Neural cell (in vitro differentiated cells): ENCODE measurements at regions not wholly inside any gene's neighbourhood (a gene's known extent, or its start where the extent isn't known, plus 50 kb on each side); places are given as distances from the start of the nearest gene placed in this dataset.

Experiments
- H2AFZ ChIP-seq: fragments of 200-600, 300-800 bp; sonication (generic), shearing (Covaris generic); 2 replicates; pipeline ENCODE4 v1.6.0; 2014; ENCODE audit warnings: low read depth, mild to moderate bottlenecking, antibody characterized with exemption, low read length, moderate library complexity
- H3F3A ChIP-seq: fragments of 200-600 bp; shearing (Covaris generic); 2 replicates; pipeline ENCODE4 v1.6.1; 2016; ENCODE audit warnings: mild to moderate bottlenecking, moderate library complexity, mixed read lengths, antibody characterized with exemption, low read length; ENCODE audit not compliant: insufficient read depth, poor library complexity, severe bottlenecking
- H3K27ac ChIP-seq: fragments of 200-600, 300-800 bp; sonication (generic), shearing (Covaris generic); 2 replicates; pipeline ENCODE4 v1.5.1; 2014; ENCODE audit warnings: mild to moderate bottlenecking, low read length, moderate library complexity
- H3K27me3 ChIP-seq: fragments of 300-800, 200-600 bp; sonication (generic), shearing (Covaris generic); 2 replicates; pipeline ENCODE4 v1.6.0; 2014; ENCODE audit warnings: mild to moderate bottlenecking, low read depth, low read length, moderate library complexity; ENCODE audit not compliant: insufficient read depth
- H3K36me3 ChIP-seq: fragments of 300-800, 200-600 bp; sonication (generic), shearing (Covaris generic); 2 replicates; pipeline ENCODE4 v1.5.1; 2014; ENCODE audit warnings: mild to moderate bottlenecking, antibody characterized with exemption, low read length, moderate library complexity; ENCODE audit not compliant: insufficient read depth
- H3K4me2 ChIP-seq: fragments of 300-800, 200-600 bp; sonication (generic), shearing (Covaris generic); 2 replicates; pipeline ENCODE4 v1.6.0; 2014; ENCODE audit warnings: mild to moderate bottlenecking, low read length
- H3K4me3 ChIP-seq: fragments of 300-800, 200-600 bp; sonication (generic), shearing (Covaris generic); 2 replicates; pipeline ENCODE4 v1.5.1; 2014; ENCODE audit warnings: mild to moderate bottlenecking, low read length, moderate library complexity
- H3K79me2 ChIP-seq: fragments of 200-600 bp; shearing (Covaris generic); replicated peaks from 2 replicates; pipeline ENCODE4 v1.6.0; 2014; ENCODE audit warnings: mild to moderate bottlenecking, low read length, moderate library complexity; ENCODE audit not compliant: insufficient read depth
- H3K9ac ChIP-seq: fragments of 300-800, 200-600 bp; sonication (generic), shearing (Covaris generic); 2 replicates; pipeline ENCODE4 v1.6.1; 2016; ENCODE audit warnings: mild to moderate bottlenecking, low read length, mixed read lengths
- H3K9me2 ChIP-seq: fragments of 200-600 bp; shearing (Covaris generic); 2 replicates; pipeline ENCODE4 v1.6.1; 2016; ENCODE audit warnings: mild to moderate bottlenecking, low read length, mixed read lengths; ENCODE audit not compliant: insufficient read depth
- H3K9me3 ChIP-seq: fragments of 200-600, 300-800 bp; sonication (generic), shearing (Covaris generic); 2 replicates; pipeline ENCODE4 v1.6.1; 2016; ENCODE audit warnings: mild to moderate bottlenecking, mixed run types, low read length, moderate library complexity, mixed read lengths
- H4K20me1 ChIP-seq: fragments of 200-600 bp; shearing (Covaris generic); 2 replicates; pipeline ENCODE4 v1.6.1; 2016; ENCODE audit warnings: mild to moderate bottlenecking, mixed run types; ENCODE audit not compliant: insufficient read depth
- CTCF ChIP-seq: fragments of 450-650 bp; IDR thresholded peaks from 2 replicates; pipeline ENCODE4 v1.5.1; 2014; ENCODE audit warnings: antibody characterized with exemption, mild to moderate bottlenecking, moderate library complexity; ENCODE audit not compliant: poor library complexity, severe bottlenecking
- EP300 ChIP-seq: fragments of 450-650 bp; conservative IDR thresholded peaks from 2 replicates; pipeline ENCODE4 v1.6.1; 2014; ENCODE audit warnings: antibody characterized with exemption, mild to moderate bottlenecking, moderate library complexity; ENCODE audit not compliant: poor library complexity, severe bottlenecking
- EZH2 ChIP-seq: fragments of 200-600, 300-800 bp; shearing (Covaris generic), sonication (generic); IDR thresholded peaks from 2 replicates; pipeline ENCODE4 v1.6.1; 2014; ENCODE audit warnings: antibody characterized with exemption, low read length, borderline replicate concordance, mild to moderate bottlenecking; ENCODE audit not compliant: insufficient read depth, poor library complexity, severe bottlenecking
- MXI1 ChIP-seq: fragments of 450-650 bp; conservative IDR thresholded peaks from 2 replicates; pipeline ENCODE4 v1.6.1; 2014; ENCODE audit warnings: antibody characterized with exemption, mild to moderate bottlenecking; ENCODE audit not compliant: poor library complexity, severe bottlenecking
- POLR2AphosphoS5 ChIP-seq: IDR thresholded peaks from 2 replicates; pipeline ENCODE4 v1.6.1; 2012
- RAD21 ChIP-seq: fragments of 450-650 bp; conservative IDR thresholded peaks from 2 replicates; pipeline ENCODE4 v1.6.1; 2014; ENCODE audit warnings: antibody characterized with exemption, mild to moderate bottlenecking, moderate library complexity
- REST ChIP-seq: IDR thresholded peaks from 2 replicates; pipeline ENCODE4 v1.6.1; 2012; ENCODE audit warnings: borderline replicate concordance
- SMC3 ChIP-seq: fragments of 450-650 bp; conservative IDR thresholded peaks from 2 replicates; pipeline ENCODE4 v1.6.1; 2014; ENCODE audit warnings: antibody characterized with exemption, mild to moderate bottlenecking, moderate library complexity; ENCODE audit not compliant: poor library complexity
- TAF1 ChIP-seq: IDR thresholded peaks from 2 replicates; pipeline ENCODE4 v1.6.1; 2012; ENCODE audit warnings: low read depth

DNA sequence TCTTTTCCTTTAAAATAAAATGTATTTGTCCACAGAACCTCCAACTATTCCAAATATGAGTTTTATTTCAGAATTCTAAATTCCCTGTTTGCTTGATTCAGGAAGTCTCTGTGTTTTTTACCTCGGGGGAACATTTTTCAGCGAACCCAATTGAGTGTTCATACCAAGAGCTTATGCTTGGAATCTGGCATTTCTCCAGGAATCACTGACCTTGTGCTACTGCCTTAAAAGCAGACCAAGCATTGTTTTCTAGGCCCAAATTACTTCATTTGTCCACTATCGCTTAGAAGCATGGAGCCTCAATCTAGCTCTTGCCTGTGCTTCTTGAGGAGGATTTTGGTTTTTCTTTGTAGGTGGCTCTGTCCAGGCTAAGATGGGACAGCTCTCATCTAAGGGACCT lies 59.4 kb downstream of the EBLN1 start:
- no peak overlapping the region for H3K27ac ChIP-seq
- H3K9me3 ChIP-seq: no peaks in the 10 kb centered on the region
- no peak overlapping the region for H3K4me3 ChIP-seq
- H3K4me2 ChIP-seq: no peak overlapping the region
- H3K9me2 ChIP-seq: no peaks in the 10 kb centered on the region
- H4K20me1 ChIP-seq: no peaks in the 10 kb centered on the region
- no peaks in the 10 kb centered on the region for H3K27me3 ChIP-seq
- no peaks in the 10 kb centered on the region for H3F3A ChIP-seq
- H2AFZ ChIP-seq: no peak overlapping the region
- H3K79me2 ChIP-seq: no peaks in the 10 kb centered on the region
- no peak overlapping the region for H3K9ac ChIP-seq
- H3K36me3 ChIP-seq: no peaks in the 10 kb centered on the region
- no peak for TF ChIP-seq REST
- no peak for TF ChIP-seq MXI1
- no peak for TF ChIP-seq EP300
- TF ChIP-seq POLR2AphosphoS5: no peak
- no peak for TF ChIP-seq SMC3
- TF ChIP-seq RAD21: no peak
- no peak for TF ChIP-seq EZH2
- no peak for TF ChIP-seq TAF1

DNA sequence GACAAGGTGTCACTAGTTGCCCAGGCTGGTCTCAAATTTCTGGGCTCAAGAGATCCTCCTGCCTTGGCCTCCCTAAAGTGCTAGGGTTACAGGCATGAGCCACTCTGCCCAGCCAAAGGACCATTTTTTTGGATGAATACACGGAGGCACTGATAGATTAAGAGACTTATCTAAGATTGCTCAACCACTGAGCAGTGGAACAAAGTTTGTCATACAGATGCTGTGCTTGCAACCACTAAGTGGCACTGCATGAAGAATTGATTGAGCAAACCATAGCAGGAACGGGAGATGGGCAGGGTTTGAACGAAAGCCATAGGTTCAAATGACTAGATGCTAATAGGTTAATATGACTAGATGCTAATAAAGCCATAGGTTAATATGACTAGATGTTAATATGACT lies 61.1 kb downstream of the EBLN1 start:
- Histone ChIP-seq H2AFZ (no peak overlapping the region), H3K27ac (no peak overlapping the region), H3K4me2 (no peak overlapping the region), H3K4me3 (no peak overlapping the region), H3K9me2 (no peaks in the 10 kb centered on the region), H3K36me3 (no peaks in the 10 kb centered on the region), H3K9me3 (no peaks in the 10 kb centered on the region), H3K79me2 (no peaks in the 10 kb centered on the region), H3F3A (no peaks in the 10 kb centered on the region), H3K27me3 (no peaks in the 10 kb centered on the region), H3K9ac (no peak overlapping the region), H4K20me1 (no peaks in the 10 kb centered on the region)
- TF ChIP-seq MXI1 (no peak), POLR2AphosphoS5 (no peak), TAF1 (no peak), EP300 (no peak), RAD21 (no peak), REST (no peak), CTCF (no peak), SMC3 (no peak), EZH2 (no peak)
